HL-60 (cell line): ENCODE measurements at regions not wholly inside any gene's neighbourhood (a gene's known extent, or its start where the extent isn't known, plus 50 kb on each side); places are given as distances from the start of the nearest gene placed in this dataset.

ENCODE experiments used
- DNase-seq, 2 experiments: peaks; one replicate each; pipeline ENCODE4 v3.0.0-alpha.2; 2010 to 2020; ENCODE audit warnings: low read depth in 1 of 2, low spot score in 1 of 2
- H3K27ac ChIP-seq: fragments of 250-450 bp; sonication (Bioruptor Pico); replicated peaks from 2 replicates; pipeline ENCODE4 v1.5.1; 2020; ENCODE audit warnings: mild to moderate bottlenecking, moderate library complexity
- H3K27me3 ChIP-seq: fragments of 250-450 bp; sonication (Bioruptor Pico); 2 replicates; pipeline ENCODE4 v1.5.1; 2021; ENCODE audit warnings: mild to moderate bottlenecking, moderate library complexity; ENCODE audit not compliant: insufficient read depth, poor library complexity, severe bottlenecking
- H3K4me3 ChIP-seq: replicated peaks from 2 replicates; pipeline ENCODE4 v1.5.1; 2011; ENCODE audit warnings: mild to moderate bottlenecking, control low read depth, low read length; ENCODE audit not compliant: insufficient read depth
- CTCF ChIP-seq: IDR thresholded peaks from one replicate; pipeline ENCODE4 v1.5.1; 2011; ENCODE audit warnings: low read length, control low read depth, inconsistent platforms; ENCODE audit not compliant: insufficient read depth
- GABPA ChIP-seq: IDR thresholded peaks from 2 replicates; pipeline ENCODE4 v1.6.1; 2012; ENCODE audit warnings: low read depth
- POLR2AphosphoS5 ChIP-seq: IDR thresholded peaks from 2 replicates; pipeline ENCODE4 v1.6.1; 2012; ENCODE audit warnings: low read depth
- REST ChIP-seq: IDR thresholded peaks from 2 replicates; pipeline ENCODE4 v1.6.1; 2012; ENCODE audit warnings: low read depth; ENCODE audit not compliant: insufficient replicate concordance
- SPI1 ChIP-seq: IDR thresholded peaks from 2 replicates; pipeline ENCODE4 v1.6.1; 2012; ENCODE audit warnings: low read depth, mild to moderate bottlenecking, borderline replicate concordance

- TF ChIP-seq POLR2AphosphoS5 (no peak), CTCF (no peak), GABPA (no peak), REST (no peak), SPI1 (no peak)
- no peak for DNase-seq
- Histone ChIP-seq H3K27ac (no peak overlapping the region), H3K4me3 (no peak overlapping the region), H3K27me3 (no peaks in the 10 kb centered on the region)
Observed at GRCh38 chr3:98974442-98974841, 72.9 kb upstream of the DCBLD2 start.

GRCh38 chr3:98972720-98973119, 71.2 kb upstream of the DCBLD2 start:
- TF ChIP-seq SPI1, result no peak
- TF ChIP-seq GABPA, result no peak
- TF ChIP-seq POLR2AphosphoS5, result no peak
- no peak for TF ChIP-seq CTCF
- TF ChIP-seq REST, result no peak
- Histone ChIP-seq H3K4me3 (no peak overlapping the region), H3K27ac (no peak overlapping the region), H3K27me3 (no peaks in the 10 kb centered on the region)
- no peak for DNase-seq

GRCh38 chr3:98972155-98972554, 70.7 kb upstream of the DCBLD2 start:
- Histone ChIP-seq H3K27me3 (no peaks in the 10 kb centered on the region), H3K4me3 (no peak overlapping the region), H3K27ac (no peak overlapping the region)
- TF ChIP-seq GABPA, result no peak
- TF ChIP-seq CTCF, result no peak
- no peak for TF ChIP-seq SPI1
- TF ChIP-seq REST, result no peak
- no peak for TF ChIP-seq POLR2AphosphoS5
- DNase-seq, result no peak
